GM12864 (cell line): ENCODE measurements at regions not wholly inside any gene's neighbourhood (a gene's known extent, or its start where the extent isn't known, plus 50 kb on each side); places are given as distances from the start of the nearest gene placed in this dataset.

Experiments
- DNase-seq: peaks from one replicate; pipeline ENCODE4 v3.0.0-alpha.2; 2011; ENCODE audit warnings: low read depth
- H3K4me3 ChIP-seq: 2 replicates; pipeline ENCODE4 v1.5.1; 2011; ENCODE audit warnings: mild to moderate bottlenecking, low read depth, low read length, control low read depth
- TF ChIP-seq, protein P1 (sequence below): IDR thresholded peaks from 2 replicates; pipeline ENCODE4 v1.5.1; 2011; ENCODE audit warnings: low read depth, mild to moderate bottlenecking, moderate library complexity, low read length, control low read depth, inconsistent platforms; ENCODE audit errors: missing control alignments

DNA sequence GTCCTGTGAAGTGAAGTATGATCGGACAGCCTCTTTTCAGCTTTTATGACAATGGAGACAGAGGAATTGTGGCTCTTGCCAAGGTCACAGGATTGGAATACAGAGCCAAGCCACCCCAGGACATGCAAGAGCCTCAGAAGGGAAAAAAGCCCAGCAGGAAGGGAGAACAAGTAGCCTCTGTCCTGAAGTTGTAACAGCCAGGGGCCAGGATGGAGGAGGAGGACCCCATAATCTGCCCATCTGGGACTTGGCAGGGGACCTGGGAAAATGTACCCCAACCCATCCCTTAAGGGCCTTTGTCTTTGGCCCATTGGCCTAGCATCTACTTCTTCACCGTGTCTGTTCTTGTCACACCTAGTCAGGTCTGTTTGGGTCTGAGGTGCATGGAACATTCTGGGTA, 60.4 kb upstream of the POLG start:
- no peak overlapping the region for H3K4me3 ChIP-seq
- TF ChIP-seq, protein P1, sequence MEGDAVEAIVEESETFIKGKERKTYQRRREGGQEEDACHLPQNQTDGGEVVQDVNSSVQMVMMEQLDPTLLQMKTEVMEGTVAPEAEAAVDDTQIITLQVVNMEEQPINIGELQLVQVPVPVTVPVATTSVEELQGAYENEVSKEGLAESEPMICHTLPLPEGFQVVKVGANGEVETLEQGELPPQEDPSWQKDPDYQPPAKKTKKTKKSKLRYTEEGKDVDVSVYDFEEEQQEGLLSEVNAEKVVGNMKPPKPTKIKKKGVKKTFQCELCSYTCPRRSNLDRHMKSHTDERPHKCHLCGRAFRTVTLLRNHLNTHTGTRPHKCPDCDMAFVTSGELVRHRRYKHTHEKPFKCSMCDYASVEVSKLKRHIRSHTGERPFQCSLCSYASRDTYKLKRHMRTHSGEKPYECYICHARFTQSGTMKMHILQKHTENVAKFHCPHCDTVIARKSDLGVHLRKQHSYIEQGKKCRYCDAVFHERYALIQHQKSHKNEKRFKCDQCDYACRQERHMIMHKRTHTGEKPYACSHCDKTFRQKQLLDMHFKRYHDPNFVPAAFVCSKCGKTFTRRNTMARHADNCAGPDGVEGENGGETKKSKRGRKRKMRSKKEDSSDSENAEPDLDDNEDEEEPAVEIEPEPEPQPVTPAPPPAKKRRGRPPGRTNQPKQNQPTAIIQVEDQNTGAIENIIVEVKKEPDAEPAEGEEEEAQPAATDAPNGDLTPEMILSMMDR: no peak
- no peak for DNase-seq

DNA sequence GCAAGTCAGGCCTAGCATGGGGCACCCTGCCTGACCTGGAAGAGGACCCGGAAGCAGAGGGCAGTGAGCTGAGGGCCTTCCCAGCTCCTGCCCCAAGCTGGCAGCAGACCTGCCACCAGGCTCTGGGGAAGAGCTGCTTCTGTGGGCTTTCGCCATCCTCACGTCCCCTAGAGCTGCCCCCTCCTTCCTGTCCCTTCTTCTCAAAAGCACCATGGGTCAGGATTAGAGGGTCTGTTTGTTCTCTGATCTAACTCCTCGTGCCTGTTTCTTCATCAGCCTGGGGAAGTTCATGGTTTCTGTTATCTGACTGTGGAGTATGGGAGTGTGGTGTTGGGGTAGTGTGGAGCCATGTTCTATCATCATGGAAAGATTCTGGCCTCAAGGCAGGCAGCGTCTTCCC, 58.4 kb upstream of the POLG start:
- TF ChIP-seq, protein P1: no peak
- H3K4me3 ChIP-seq: no peak overlapping the region
- no peak for DNase-seq

DNA sequence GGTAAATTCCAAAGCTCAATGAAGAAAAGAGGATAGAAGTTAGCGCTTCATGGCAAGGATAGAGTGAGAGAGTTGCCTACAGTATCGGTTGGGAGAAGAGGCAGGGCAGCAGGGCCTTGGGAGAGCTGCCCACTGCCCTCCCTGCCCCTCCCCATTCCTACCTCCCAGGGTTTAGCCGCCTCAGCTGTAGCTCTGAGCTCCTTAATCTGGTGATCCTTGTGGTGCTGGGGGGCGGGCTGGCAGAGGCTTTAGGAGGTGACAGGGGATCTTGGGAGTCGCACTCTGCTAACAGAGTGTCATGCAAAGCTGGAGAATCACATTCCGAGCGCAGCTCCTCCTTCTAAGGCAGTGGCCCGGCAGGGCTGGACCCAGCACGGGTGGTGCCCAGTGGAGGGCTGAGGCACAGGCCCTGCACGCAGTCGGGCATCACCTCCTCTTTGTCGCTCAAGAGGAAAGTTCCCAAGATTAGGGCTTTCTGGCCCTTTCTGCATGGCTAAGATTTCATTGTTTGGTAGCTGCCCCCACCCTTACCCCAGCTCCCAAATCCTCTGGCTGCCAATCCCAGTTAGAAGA, 57.1 kb upstream of the POLG start:
- no peak for DNase-seq
- TF ChIP-seq, protein P1: no peak
- no peak overlapping the region for H3K4me3 ChIP-seq

DNA sequence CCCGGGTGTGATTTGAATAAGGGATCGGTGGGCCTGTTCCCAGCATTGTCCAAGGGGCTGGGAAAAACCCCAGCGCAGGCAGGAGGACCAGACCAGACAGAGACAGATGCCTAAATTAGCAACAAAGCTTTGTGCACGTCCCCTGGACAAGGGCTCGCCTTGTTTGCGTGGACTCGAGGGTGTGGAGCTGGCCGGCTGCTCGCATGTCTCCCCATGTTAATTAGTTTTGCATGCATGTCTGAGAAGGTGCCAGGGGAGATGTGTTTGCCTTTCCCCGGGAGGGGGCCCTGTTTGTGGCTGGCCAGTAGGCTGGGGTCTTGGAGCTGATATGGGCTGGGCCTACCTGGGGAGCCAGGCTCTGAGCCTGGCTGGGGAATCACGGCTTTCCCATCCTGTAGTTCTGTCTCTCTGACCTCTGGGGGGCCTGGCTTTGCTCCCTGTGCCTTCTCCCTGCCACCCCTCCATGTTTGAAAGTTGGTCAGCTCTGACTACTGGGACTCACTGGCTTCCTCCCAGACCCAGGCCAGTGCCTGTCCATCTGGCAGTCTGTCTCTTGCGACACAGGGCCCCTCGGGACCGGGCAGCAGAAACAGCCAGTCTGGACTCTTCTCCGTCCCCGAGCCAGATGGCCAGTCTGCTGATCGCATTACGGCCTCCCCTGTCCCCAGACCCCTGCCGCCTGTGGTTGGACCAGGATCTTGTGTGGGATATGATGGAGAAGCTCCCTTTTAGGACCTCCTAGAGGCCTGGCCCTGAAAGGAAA, 55.4 kb upstream of the POLG start:
- no peak for DNase-seq
- no peak overlapping the region for H3K4me3 ChIP-seq
- TF ChIP-seq, protein P1: no peak

DNA sequence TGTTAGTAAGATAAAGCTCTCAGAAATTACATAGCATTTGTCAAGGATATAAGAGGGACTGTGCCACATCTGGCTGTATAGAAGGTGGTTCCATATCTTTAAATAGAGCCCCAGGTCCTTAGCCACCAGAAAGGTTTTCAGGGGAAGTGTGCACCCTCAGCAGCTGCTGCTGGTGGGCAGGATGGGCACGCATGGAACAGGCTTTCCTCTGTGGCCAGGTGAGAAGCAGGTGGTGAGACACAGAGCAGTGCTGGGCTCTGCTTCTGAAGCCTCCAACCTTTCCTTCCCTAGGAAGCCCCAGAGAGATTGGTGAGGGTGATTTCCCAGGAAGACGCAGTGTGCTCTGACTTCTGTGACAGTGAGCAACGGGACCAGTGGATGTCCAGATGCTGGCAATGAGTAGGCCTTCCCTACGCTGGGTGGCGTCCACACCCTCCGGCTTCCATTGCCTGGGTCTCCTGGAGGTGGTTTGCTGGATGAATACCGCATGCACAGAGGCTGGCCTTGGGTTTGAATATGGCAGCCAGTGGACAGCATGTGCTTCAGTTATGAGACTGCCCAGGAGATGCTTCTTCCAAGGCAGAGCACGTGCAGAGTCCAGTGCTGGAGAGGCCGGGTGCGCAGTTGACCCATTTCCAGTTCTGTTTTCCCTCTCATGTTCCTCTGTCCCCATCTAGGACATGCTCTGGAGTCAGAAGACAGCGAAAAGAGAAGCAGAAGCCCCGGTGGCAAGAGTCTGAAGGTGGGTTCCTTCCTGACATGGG, 52.7 kb upstream of the POLG start:
- TF ChIP-seq, protein P1: no peak
- no peak for DNase-seq
- no peak overlapping the region for H3K4me3 ChIP-seq

DNA sequence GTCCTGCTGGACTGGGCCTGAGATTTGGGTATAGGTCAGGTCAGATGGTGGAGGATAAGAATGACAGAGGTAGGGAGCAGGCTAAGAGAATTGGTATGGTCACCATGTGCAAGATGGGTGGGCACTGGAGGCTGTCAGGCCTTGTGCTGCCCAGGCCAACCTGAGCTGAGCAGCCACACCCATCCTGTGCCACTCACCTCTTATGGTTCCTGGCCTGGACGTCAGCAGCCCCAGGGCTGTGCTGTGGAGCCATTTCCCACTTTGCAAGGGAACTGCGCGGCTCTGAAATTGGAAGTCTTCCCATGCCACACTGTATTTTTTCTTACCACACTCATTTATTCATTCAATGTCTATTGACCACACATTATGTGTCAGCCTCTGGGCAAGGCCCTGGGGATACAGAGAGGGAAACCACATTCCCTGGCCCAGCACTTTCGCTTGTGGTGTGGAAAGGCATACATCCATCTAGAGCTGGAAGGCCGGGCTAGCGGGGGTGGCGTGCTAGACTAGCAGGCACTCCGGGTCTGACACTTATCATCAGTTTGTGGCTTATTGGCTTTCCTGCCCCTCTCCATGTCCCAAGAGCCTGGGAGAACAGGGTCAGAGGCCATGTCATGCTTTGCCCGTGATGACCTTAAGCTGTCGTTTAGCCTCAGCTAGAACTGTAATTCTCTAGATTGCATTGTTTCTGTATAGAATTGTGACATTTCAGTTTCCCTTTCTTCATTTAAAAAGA, 51.1 kb upstream of the POLG start:
- DNase-seq: no peak
- TF ChIP-seq, protein P1: no peak
- H3K4me3 ChIP-seq: no peak overlapping the region
